GM18870 (cell line): ENCODE measurements at regions not wholly inside any gene's neighbourhood (a gene's known extent, or its start where the extent isn't known, plus 50 kb on each side); places are given as distances from the start of the nearest gene placed in this dataset.
A peak's percentile ranks its signal among the peaks of the same experiment; 100 is the strongest.
"Not testable (repeated sequence)": the region's sequence is repeated elsewhere in the genome, so short reads cannot be mapped to it uniquely, and the experiment has no call there.

Experiments used
- ATAC-seq: cut with Tn5 transposase; IDR thresholded peaks from one replicate; pipeline ENCODE4 v1.9.1; 2021; ENCODE audit warnings: moderate library complexity; ENCODE audit not compliant: unreplicated experiment

GRCh38 chr1:163472651-163473248, 151.0 kb downstream of the NUF2 start:
- no peak for ATAC-seq

GRCh38 chr1:163477276-163477830, 155.6 kb downstream of the NUF2 start:
- no peak for ATAC-seq

- not testable (repeated sequence) for ATAC-seq
Measured at GRCh38 chr1:163498391-163499330, 176.9 kb downstream of the NUF2 start.

- no peak for ATAC-seq
Measured at GRCh38 chr1:163504331-163504978, 182.7 kb downstream of the NUF2 start.

GRCh38 chr1:163509114-163509513, 187.4 kb downstream of the NUF2 start:
- no peak for ATAC-seq

- ATAC-seq: no peak
Measured at GRCh38 chr1:163512349-163512989, 190.7 kb downstream of the NUF2 start.

GRCh38 chr1:163523375-163524029, 201.7 kb downstream of the NUF2 start:
- no peak for ATAC-seq

- ATAC-seq: peak; percentile 81
Measured at GRCh38 chr1:163528710-163529348, 207.1 kb downstream of the NUF2 start.

GRCh38 chr1:163531345-163531744, 209.6 kb downstream of the NUF2 start:
- ATAC-seq: no peak

GRCh38 chr1:163535401-163535800, 213.6 kb downstream of the NUF2 start:
- ATAC-seq: no peak

- ATAC-seq: no peak
Measured at GRCh38 chr1:163535807-163536206, 214.1 kb downstream of the NUF2 start.

GRCh38 chr1:163537809-163538208, 216.1 kb downstream of the NUF2 start:
- no peak for ATAC-seq

- no peak for ATAC-seq
Measured at GRCh38 chr1:163538667-163539066, 216.9 kb downstream of the NUF2 start.

GRCh38 chr1:163540727-163541126, 219.0 kb downstream of the NUF2 start:
- no peak for ATAC-seq

GRCh38 chr1:163544441-163544840, 222.7 kb downstream of the NUF2 start:
- ATAC-seq: no peak

- no peak for ATAC-seq
Measured at GRCh38 chr1:163558162-163558561, 236.4 kb downstream of the NUF2 start.

GRCh38 chr1:163561580-163562295, 240.0 kb downstream of the NUF2 start:
- no peak for ATAC-seq

- no peak for ATAC-seq
Measured at GRCh38 chr1:163562355-163562754, 240.6 kb downstream of the NUF2 start.

- no peak for ATAC-seq
Measured at GRCh38 chr1:163565166-163565565, 243.4 kb downstream of the NUF2 start.
